T47D (cell line): ENCODE measurements at regions not wholly inside any gene's neighbourhood (a gene's known extent, or its start where the extent isn't known, plus 50 kb on each side); places are given as distances from the start of the nearest gene placed in this dataset.

Experiments
- DNase-seq, 2 experiments: peaks; one replicate each; pipeline versions ENCODE4 v3.0.0 to v3.0.0-alpha.2; 2011 to 2012; ENCODE audit warnings: low read depth in 1 of 2, low spot score in 1 of 2
- JUND ChIP-seq: IDR thresholded peaks from 2 replicates; pipeline ENCODE4 v1.6.1; 2012; ENCODE audit warnings: low read depth
- in situ Hi-C: cut with HindIII; loops from 2 replicates; pipeline ENCODE4 v1.10.0; 2016; ENCODE audit warnings: low sequenced_read_pairs, low pct_unique_long_range_greater_than_20kb

DNA sequence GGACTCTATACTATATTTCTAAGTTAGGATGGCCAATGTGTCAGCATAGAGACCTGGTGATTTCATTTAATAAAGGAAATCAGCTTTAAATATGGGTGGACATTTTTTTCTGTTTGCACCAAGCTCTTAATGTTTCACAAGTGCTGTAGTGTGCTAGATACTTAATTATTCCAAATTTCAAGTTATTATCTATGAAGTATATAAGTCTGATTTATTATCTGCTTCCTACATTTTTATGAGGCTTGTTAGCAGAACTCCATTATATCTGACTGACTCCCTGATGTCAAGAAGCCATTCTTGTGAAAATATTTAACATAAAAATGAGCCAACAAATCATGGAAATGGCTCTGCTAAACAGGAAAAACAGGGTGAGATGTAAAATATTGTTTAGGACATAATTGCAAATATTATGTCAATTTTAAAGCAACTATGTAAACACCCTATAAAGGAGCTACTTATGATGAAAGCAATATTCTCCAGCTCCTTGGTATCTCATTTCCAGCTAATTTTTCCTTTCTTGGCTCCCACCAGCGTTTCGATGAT lies 1415.2 kb downstream of the GATA3 start:
- in situ Hi-C loops, result no loop called here
- no peak for DNase-seq
- no peak for TF ChIP-seq JUND

DNA sequence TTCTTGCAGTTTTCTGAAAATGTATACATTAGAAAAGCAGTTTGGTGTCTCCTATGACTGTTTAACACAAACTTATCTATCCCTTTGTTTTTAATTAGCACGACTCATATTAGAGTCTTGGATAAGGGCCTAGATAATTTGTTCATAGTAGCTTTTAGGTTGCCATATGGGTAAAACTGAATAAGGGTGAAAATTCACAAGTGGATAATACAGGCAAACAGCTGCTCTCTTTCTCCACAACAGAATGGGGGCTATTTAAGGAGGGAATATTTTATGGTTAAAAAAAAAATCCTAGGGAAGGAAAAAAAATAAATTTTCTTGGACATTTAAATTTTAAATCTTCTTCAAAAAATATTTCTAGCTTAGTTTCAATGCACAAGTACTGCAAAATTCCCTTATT lies 1416.1 kb downstream of the GATA3 start:
- in situ Hi-C loops, result no loop called here

DNA sequence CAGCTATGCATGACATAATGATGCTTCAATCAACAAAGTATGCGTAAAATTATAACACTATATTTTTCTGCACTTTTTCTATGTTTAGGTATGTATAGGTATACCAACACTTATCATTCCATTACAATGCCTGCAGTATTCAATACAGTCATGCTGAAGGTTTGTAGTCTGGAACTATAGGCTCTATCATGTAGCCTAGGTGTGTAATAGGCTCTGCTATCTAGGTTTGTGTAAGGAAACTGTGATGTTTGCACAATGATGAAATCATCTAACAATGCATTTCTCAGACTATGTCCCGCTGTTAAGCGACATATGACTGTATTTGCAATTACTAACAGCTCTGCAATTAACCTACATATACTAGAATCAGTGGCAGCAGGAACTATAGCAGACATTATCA lies 1447.5 kb downstream of the GATA3 start:
- DNase-seq, result no peak
- TF ChIP-seq JUND, result no peak
- in situ Hi-C loops, result no loop called here

More for the DNA sequence above, 1416.1 kb downstream of the GATA3 start:
- TF ChIP-seq JUND, result no peak
- no peak for DNase-seq

DNA sequence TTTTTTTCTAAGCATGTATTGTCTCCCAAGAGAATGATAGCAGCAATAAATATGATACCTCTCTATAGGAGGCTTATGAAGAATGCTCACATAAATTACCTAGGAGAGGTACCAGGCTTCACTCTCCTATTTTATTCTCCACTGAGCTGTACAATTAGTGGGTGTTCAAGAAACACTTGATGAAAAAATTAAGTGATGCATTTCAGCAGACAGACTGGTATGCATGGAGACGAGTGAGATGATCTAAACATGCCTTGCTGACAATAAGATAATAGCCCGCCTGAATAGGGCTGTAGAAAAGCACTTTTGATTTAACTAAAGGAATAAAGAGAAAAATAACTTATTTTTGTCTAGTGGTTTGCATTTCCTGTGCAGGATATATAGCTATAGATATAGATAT lies 1449.7 kb downstream of the GATA3 start:
- DNase-seq, result no peak
- TF ChIP-seq JUND, result no peak
- in situ Hi-C loops, result no loop called here

DNA sequence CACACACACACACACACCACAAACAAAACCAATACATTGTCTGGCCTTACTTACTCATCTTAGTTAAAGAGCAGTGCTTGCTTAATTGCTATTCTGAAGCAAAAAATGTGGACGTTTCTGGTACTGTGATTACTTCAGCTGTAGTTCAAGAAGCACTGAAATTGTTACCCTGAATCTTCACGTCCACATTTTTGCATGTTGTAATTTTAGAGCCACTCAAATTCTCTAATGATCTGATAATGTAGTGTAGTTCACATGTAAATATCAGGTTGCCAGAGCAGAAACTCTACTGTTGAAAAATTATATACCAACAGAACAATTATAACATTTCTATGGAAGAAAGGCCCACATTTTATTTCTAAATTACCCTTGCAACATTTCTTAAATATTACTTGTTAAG lies 1451.1 kb downstream of the GATA3 start:
- in situ Hi-C loops, result no loop called here
- no peak for DNase-seq
- no peak for TF ChIP-seq JUND

DNA sequence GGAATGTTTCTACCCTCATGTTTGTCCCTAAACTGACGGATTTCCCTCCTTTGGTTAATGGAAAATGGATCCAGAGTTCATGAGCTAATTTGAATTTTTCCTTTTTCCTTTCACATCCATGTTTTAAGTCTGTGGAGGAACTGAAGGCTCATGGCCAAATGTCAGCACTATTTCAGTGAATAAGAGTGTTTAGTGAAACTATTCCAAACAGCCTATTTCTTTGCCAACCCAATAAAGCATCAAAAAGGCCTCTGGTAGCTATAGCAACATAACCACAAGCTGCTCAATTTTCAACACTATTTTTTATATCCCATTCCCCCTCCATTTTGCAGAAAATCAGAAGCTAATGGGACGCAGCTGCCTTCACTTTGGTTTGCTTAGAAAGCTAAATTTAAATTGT lies 1454.1 kb downstream of the GATA3 start:
- in situ Hi-C loops, result no loop called here
- DNase-seq, result no peak
- no peak for TF ChIP-seq JUND

DNA sequence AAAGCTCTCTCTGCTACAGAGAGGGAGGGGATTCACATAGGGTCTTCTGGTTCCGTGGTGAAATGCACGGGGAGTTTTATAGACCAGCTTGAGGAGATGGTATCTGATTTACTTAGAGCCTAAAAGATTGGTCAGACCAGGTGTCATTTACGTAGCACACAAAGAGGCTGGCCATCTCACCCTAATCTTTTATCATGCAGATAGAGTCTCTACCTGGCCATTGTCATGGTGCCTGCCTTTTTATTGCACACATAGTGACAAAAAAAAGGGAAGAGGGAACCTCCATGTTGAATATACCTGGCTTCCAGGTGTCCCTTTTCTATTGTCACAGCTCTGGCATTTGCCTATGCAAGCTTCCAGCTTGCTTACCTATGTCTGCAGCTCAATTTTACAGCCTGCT lies 1456.1 kb downstream of the GATA3 start:
- TF ChIP-seq JUND, result no peak
- DNase-seq, result no peak
- in situ Hi-C loops, result no loop called here

DNA sequence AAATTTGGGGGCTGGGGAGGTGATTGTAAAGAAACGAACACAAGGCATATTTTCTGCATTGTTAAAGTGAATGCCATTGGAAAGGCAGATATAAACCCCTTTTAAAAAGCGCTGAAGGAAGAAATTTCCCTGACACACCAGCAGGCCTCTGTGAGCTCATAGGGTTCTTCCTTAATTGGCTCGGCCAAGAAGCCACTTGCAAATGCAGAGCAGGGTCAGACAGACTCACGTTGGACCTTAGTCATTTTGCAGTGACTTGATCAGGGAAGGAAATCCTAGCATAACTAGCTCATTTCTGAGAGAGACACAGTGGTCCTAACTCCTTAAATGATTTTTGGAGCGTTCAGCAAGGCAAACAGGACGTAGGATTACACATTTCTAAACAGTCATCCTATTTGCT lies 1461.4 kb downstream of the GATA3 start:
- in situ Hi-C loops, result no loop called here
- no peak for TF ChIP-seq JUND
- DNase-seq, result no peak

DNA sequence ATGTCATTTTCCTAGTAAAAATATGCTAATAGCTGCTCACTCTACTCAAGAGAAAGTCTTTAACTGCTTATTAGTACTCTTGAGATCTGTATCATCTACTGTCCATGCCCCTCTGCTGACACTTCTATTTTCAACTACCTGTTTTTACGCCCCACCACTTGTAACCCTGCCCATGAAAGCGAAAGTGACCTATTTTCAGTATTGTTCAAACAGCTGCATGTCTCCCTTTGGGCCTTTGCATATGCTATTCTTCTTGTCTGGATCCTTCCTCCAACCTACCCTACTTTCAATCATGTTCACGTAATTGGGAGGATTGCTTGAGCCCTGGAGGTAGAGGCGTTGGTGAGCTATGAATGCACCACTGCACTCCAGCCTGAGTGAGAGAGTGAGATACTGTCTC lies 1481.3 kb downstream of the GATA3 start:
- in situ Hi-C loops, result no loop called here
- DNase-seq, result no peak
- no peak for TF ChIP-seq JUND

DNA sequence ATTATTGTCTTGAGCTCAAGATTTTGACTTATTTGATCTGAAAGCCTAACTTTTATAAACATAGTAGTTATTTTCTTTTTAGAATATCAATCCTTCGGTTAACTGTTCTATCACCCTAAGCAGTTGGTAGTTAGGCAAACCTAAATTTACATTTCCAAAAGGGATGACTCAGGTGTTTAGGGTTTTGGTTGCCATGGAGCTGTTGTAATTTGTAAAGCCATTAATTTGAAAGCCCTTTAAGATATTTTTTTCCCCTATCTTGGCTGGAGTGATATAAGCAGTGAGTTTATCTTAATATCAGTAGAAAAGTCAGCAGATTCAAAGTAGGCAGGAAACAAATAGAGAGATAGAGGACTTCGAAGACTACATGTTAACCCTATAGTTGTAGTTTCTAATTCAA lies 1472.6 kb upstream of the CELF2 start:
- in situ Hi-C loops, result no loop called here
- no peak for TF ChIP-seq JUND
- DNase-seq, result no peak

DNA sequence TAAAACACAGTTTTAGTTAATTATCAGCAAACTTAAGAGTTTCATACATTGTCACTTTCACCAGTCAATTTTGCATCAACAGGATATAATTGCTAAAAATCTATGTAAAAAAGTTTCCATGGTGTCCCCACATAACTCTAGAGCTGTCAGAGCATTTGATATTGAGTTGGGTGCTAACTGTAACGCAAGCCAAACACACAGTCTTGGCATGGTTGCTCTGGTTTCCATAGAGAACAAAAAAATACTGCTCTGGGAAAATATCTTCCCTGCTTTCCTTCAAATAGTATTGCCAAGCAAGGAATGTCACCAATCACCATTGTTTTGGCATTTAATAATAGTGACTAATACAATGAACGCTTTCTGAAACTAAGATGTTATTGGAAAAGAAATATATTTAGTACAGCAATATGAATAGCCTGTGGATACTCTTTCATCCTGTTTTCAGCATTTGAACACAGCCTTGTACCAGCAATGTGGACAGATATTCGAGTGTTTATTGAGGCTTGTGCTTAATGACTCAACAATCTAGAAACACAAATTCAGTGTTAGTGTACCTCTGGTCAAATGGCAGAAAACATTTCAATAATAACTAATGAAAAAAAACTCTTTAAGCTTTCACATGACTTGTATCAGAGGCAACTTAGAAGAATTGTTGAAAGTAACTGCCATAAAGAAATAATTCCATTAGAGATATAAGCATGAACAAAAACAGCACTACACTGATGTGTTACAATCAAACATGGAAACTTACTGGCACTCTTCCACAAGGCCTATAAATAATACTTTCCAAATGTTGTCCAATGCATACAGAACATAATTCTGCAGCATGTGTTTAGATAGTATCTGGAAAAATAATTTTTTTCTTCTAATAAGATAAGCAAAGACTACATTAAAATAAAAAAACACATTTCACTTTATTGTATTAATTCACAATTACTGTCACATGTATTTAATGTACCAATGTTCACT lies 1469.5 kb upstream of the CELF2 start:
- TF ChIP-seq JUND, result no peak
- in situ Hi-C loops, result no loop called here
- no peak for DNase-seq

DNA sequence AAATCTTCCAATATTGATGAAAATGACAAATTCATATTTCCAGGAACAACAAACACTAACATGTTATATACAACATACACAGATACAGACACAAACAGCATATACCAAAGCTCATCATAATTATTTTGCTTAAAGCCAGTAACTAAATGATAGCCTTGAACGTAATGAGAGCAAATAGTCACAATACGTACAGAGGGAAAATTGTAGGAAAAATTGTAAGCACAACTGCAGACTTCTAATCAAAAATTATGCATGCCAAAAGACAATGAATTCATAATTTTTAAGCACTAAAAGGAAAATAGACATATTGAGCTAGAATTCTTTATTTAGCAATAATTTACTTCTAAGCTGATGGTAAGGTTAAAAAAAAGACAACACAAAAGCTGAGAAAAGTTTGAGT lies 1466.9 kb upstream of the CELF2 start:
- in situ Hi-C loops, result no loop called here
- no peak for DNase-seq
- no peak for TF ChIP-seq JUND

DNA sequence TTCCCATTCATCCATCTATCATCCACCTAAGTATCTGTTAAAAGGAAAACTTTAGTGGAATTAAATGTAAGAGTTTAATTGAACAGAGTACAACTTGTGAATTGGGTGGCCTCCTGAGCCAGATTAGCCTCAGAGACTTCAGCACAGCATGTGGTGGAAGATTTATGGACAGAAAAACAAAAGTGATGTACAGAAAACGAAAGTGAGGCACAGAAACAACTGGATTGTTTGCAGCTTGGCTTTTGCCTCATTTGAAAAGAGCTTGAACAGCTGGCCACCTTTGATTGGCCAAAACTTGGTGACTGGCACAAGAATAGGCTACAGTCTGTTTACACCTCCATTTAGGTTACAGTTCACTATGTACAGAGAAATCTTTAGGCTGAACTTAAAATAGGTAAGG lies 1463.4 kb upstream of the CELF2 start:
- TF ChIP-seq JUND, result no peak
- in situ Hi-C loops, result no loop called here
- peak in 1 of 2 experiments; percentile 13 for DNase-seq

DNA sequence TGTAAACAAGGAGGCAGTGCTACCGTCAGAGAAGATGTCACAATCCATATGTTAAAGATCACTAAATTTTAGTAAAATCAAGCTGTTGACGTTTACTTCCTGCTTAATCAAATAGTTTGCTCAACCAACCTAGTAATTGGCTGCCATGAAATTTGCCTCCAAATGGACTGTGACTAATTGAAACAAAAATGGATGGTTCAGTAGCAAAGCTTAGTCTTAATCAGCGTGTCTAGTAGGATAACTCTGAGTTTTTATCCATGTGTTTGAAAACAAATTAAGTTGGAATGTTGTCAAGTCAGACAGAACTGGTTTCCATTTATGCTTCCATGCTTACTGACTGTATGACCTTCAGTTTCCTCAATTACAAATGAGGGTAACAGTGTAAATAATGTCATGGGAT lies 1456.7 kb upstream of the CELF2 start:
- in situ Hi-C loops, result no loop called here
- no peak for TF ChIP-seq JUND

More for the DNA sequence above, 1456.7 kb upstream of the CELF2 start:
- DNase-seq, result no peak
